HG02623 (cell line): ENCODE measurements at regions not wholly inside any gene's neighbourhood (a gene's known extent, or its start where the extent isn't known, plus 50 kb on each side); places are given as distances from the start of the nearest gene placed in this dataset.
"Not testable (repeated sequence)": the region's sequence is repeated elsewhere in the genome, so short reads cannot be mapped to it uniquely, and the experiment has no call there.

Experiments
- ATAC-seq: cut with Tn5 transposase; IDR thresholded peaks from one replicate; pipeline ENCODE4 v1.9.1; 2021; ENCODE audit warnings: moderate library complexity; ENCODE audit not compliant: unreplicated experiment

DNA sequence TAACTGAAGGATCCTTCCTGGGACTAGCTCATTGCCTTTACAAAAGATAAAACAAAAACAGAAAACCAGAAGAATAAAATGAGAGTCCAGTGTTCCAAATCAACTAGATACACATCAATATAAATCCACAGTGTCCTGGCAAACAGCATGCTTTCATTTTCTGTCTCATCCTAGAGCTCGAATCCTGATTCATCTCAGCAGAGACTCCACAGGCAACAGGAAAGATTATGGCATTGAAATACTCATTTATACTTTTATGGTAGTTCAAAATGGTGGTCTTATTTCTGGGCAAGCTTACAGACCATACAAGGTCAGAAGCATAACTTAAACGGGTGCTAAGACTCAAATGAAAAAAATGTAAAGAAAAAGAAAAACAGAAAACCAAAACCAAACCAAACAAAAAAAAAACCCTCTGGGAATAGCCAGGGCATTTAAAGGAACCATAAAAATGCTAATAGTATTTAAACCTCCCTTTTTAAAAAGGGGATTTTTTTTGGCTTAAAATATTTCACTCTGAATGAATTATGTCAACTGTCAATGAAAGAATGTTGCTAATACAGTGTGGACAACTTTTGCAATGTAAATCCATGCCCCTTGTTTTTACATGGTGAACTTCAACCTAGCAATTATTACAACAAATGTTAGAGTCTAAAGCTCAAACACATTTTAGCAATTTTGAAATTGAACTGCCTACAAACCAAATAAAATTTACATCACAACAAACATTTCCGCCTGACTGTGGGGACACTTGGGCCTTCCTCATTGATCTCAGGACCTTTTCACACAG lies 57.9 kb downstream of the GPR101 start:
- ATAC-seq: no peak

- ATAC-seq: no peak
Observed at GRCh38 chrX:136967966-136968365, 65.8 kb downstream of the GPR101 start.

GRCh38 chrX:136963973-136964372 lies 69.8 kb downstream of the GPR101 start:
- no peak for ATAC-seq

DNA sequence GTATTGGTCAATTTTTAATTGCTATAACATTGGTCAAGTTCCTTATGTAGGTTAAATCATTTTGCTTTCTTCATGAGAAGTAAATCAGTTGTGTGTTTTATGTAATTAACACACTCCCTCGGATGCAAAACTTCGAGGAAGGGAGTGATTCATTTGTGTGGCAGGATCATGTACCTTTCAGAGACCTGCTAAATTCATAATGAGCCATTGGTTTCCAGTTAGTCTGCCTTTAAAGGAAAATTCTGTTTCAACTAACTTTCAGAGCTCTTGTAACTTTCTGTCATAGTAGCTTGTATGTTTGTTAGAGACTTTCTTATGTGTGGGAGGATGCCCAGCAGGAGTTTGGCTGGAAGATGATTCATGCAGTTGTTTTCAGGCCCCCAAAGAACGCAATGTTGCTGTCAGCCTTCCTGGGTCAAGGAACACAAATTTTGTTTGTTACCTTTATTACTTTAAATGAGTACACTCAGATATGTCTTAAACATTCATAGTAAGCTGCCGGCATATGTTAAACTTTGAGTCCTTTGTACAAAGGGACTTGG lies 72.1 kb downstream of the GPR101 start:
- ATAC-seq: no peak

DNA sequence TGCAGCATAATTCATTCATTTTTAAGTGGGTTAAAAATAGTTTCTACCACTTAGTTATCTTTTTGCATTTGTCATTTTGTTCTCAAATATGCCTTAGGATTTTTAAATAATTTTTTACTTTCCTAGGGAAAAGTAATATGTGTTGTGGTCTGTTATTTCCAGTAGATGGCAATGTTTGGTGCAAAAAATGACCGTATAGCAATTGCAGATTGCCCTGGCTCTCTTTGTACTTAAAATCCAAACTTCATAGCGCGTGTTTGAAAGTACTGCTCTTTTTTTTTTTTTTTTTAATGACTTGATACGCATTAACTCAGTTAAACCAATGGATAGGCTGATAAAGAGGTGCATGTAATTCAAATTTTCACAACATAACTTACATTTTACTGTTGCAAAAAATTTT lies 74.4 kb upstream of the RBMX start:
- no peak for ATAC-seq

- ATAC-seq: peak; percentile 96
Observed at GRCh38 chrX:136953867-136954787, 73.6 kb upstream of the RBMX start.

GRCh38 chrX:136950211-136950610 lies 69.7 kb upstream of the RBMX start:
- no peak for ATAC-seq

GRCh38 chrX:136941396-136942337 lies 61.1 kb upstream of the RBMX start:
- no peak for ATAC-seq

GRCh38 chrX:136936183-136936549 lies 55.6 kb upstream of the RBMX start:
- no peak for ATAC-seq

- not testable (repeated sequence) for ATAC-seq
Observed at GRCh38 chrX:136935533-136936182, 55.1 kb upstream of the RBMX start.

GRCh38 chrX:136934652-136935051 lies 54.1 kb upstream of the RBMX start:
- not testable (repeated sequence) for ATAC-seq

DNA sequence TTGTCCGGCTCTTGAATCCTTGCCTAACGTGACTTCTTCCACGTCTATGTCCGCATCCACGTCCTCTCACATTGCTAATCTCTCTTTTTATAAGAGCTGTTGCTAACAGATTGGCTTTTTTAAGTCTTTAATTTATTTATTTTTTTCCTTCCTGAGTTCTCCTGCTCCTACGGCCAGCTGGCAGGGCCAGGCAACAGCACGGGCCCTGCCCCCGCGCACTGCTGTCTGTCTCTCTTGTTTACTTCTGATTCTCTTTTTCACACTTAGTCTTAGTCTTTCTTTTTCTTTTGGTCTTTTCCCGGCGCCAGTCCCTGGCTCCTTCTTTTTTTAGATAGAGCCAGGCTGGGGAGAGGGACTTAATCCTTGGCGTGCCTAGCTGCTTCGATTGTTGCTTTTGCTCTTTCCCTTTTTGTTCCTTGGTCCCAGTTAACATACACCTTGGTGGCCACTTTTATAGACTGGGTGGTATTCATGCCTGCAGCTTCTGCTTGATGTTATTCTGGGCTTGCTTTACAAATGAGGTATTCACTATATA lies 53.2 kb upstream of the RBMX start:
- ATAC-seq: no peak

DNA sequence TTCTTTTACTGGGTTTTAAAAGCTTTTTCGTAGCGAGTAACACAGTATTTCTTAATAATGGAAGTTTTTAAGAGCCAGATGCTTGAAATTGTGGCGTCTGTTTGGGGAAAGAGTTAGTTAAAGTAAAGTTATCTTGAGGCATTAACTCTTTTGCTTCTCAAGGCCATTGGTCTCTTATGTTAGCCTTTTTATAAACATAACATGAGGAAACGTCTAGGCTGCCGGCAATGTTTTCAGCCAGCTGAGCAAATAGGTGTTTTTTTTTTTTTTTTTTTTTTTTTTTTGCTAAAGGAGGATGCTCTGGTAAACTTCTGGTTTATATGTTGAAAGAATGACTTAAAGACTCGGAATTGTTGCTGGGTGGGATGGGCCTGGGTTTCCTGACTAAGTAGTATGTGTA lies 51.1 kb upstream of the RBMX start:
- no peak for ATAC-seq
